ENCODE measurements at regions not wholly inside any gene's neighbourhood (a gene's known extent, or its start where the extent isn't known, plus 50 kb on each side); places are given as distances from the start of the nearest gene placed in this dataset.

- Mint-ChIP-seq H3K9me3 (no peaks in the 10 kb centered on the region; the same call in 1 of the 2 replicates), H3K27ac (no peak overlapping the region), H3K27me3 (ENCODE audit: insufficient read depth) (no peaks in the 10 kb centered on the region), H3K4me3 (no peak overlapping the region), H3K4me1 (ENCODE audit: low read depth) (no peaks in the 10 kb centered on the region), H3K36me3 (ENCODE audit: low read depth) (no peaks in the 10 kb centered on the region)
- TF ChIP-seq CTCF (IDR thresholded peaks at IDR 0.05), result no peak
- DNase-seq, result no peak
Measured at GRCh38 chr3:117565777-117566176, 856.2 kb downstream of the TUSC7 start.

- no peaks in the 10 kb centered on the region for H3K36me3 Mint-ChIP-seq (ENCODE audit: low read depth)
- no peak overlapping the region for H3K4me3 Mint-ChIP-seq
- TF ChIP-seq CTCF (IDR thresholded peaks at IDR 0.05), result no peak
- no peaks in the 10 kb centered on the region for H3K4me1 Mint-ChIP-seq (ENCODE audit: low read depth)
- no peaks in the 10 kb centered on the region; the same call in 1 of the 2 replicates for H3K27me3 Mint-ChIP-seq (ENCODE audit: insufficient read depth)
- H3K27ac Mint-ChIP-seq, result no peak overlapping the region
- H3K9me3 Mint-ChIP-seq, result no peaks in the 10 kb centered on the region; the same call in 1 of the 2 replicates
- no peak for DNase-seq
Measured at GRCh38 chr3:117566926-117567325, 857.3 kb downstream of the TUSC7 start.

- DNase-seq, result no peak
- Mint-ChIP-seq H3K27ac (no peak overlapping the region), H3K27me3 (ENCODE audit: insufficient read depth) (no peaks in the 10 kb centered on the region; the same call in 1 of the 2 replicates), H3K36me3 (ENCODE audit: low read depth) (no peaks in the 10 kb centered on the region), H3K4me3 (no peak overlapping the region), H3K4me1 (ENCODE audit: low read depth) (no peaks in the 10 kb centered on the region), H3K9me3 (no peaks in the 10 kb centered on the region; the same call in 1 of the 2 replicates)
- TF ChIP-seq CTCF (IDR thresholded peaks at IDR 0.05), result no peak
Measured at GRCh38 chr3:117567382-117567781, 857.8 kb downstream of the TUSC7 start.

GRCh38 chr3:117567906-117568305, 858.3 kb downstream of the TUSC7 start:
- no peaks in the 10 kb centered on the region for H3K4me1 Mint-ChIP-seq (ENCODE audit: low read depth)
- H3K27me3 Mint-ChIP-seq (ENCODE audit: insufficient read depth), result no peaks in the 10 kb centered on the region; the same call in 1 of the 2 replicates
- no peaks in the 10 kb centered on the region for H3K36me3 Mint-ChIP-seq (ENCODE audit: low read depth)
- no peaks in the 10 kb centered on the region; the same call in 1 of the 2 replicates for H3K9me3 Mint-ChIP-seq
- no peak overlapping the region for H3K27ac Mint-ChIP-seq
- TF ChIP-seq CTCF (IDR thresholded peaks at IDR 0.05), result no peak
- DNase-seq, result no peak
- H3K4me3 Mint-ChIP-seq, result no peak overlapping the region

GRCh38 chr3:117572786-117573185, 863.2 kb downstream of the TUSC7 start:
- H3K4me1 Mint-ChIP-seq (ENCODE audit: low read depth), result no peaks in the 10 kb centered on the region
- no peak overlapping the region for H3K27ac Mint-ChIP-seq
- H3K9me3 Mint-ChIP-seq, result no peaks in the 10 kb centered on the region; the same call in 1 of the 2 replicates
- no peaks in the 10 kb centered on the region; the same call in 1 of the 2 replicates for H3K27me3 Mint-ChIP-seq (ENCODE audit: insufficient read depth)
- no peak for TF ChIP-seq CTCF (IDR thresholded peaks at IDR 0.05)
- H3K36me3 Mint-ChIP-seq (ENCODE audit: low read depth), result no peaks in the 10 kb centered on the region
- DNase-seq, result no peak
- no peak overlapping the region for H3K4me3 Mint-ChIP-seq

- no peak for DNase-seq
- H3K36me3 Mint-ChIP-seq (ENCODE audit: low read depth), result no peaks in the 10 kb centered on the region
- H3K4me1 Mint-ChIP-seq (ENCODE audit: low read depth), result no peaks in the 10 kb centered on the region
- TF ChIP-seq CTCF (IDR thresholded peaks at IDR 0.05), result no peak
- H3K27me3 Mint-ChIP-seq (ENCODE audit: insufficient read depth), result no peaks in the 10 kb centered on the region; the same call in 1 of the 2 replicates
- no peaks in the 10 kb centered on the region for H3K9me3 Mint-ChIP-seq
- no peak overlapping the region for H3K27ac Mint-ChIP-seq
- H3K4me3 Mint-ChIP-seq, result no peak overlapping the region
Measured at GRCh38 chr3:117580806-117581205, 871.2 kb downstream of the TUSC7 start.
